Keratinocyte (primary cell): ENCODE measurements at regions not wholly inside any gene's neighbourhood (a gene's known extent, or its start where the extent isn't known, plus 50 kb on each side); places are given as distances from the start of the nearest gene placed in this dataset.

Experiments
- DNase-seq: peaks from one replicate; pipeline ENCODE4 v3.0.0-alpha.2; 2011; ENCODE audit warnings: low read depth, missing footprints, low spot score
- FAIRE-seq: peaks from 2 replicates; lab custom pipeline; 2011; peaks lifted over from hg19 to GRCh38; lab: Jason Lieb, UNC
- H2AFZ ChIP-seq: 2 replicates; pipeline ENCODE4 v1.6.0; 2012; ENCODE audit warnings: low read length, control low read depth, inconsistent platforms; ENCODE audit not compliant: control insufficient read depth
- H3K27ac ChIP-seq: 2 replicates; pipeline ENCODE4 v1.5.1; 2011; ENCODE audit warnings: low read length; ENCODE audit not compliant: control insufficient read depth, insufficient read depth
- H3K27me3 ChIP-seq: 3 replicates; pipeline ENCODE4 v1.6.0; 2011; ENCODE audit warnings: low read length; ENCODE audit not compliant: control insufficient read depth, insufficient read depth; ENCODE audit errors: extremely low read depth
- H3K36me3 ChIP-seq, 2 experiments: 2 replicates in 1 of 2; 3 replicates in 1 of 2; pipeline ENCODE4 v1.5.1; 2011; ENCODE audit warnings: low read length in 2 of 2, mild to moderate bottlenecking in 1 of 2; ENCODE audit not compliant: control insufficient read depth in 2 of 2, insufficient read depth in 2 of 2; ENCODE audit errors: extremely low read depth in 1 of 2
- H3K4me1 ChIP-seq: 3 replicates; pipeline ENCODE4 v1.5.1; 2011; ENCODE audit warnings: low read length; ENCODE audit not compliant: control insufficient read depth, insufficient read depth; ENCODE audit errors: extremely low read depth
- H3K4me2 ChIP-seq: 3 replicates; pipeline ENCODE4 v1.6.0; 2011; ENCODE audit warnings: low read depth, low read length; ENCODE audit not compliant: control insufficient read depth, insufficient read depth; ENCODE audit errors: extremely low read depth
- H3K4me3 ChIP-seq, 3 experiments: fragments of 200-600 bp in 1 of 3; sonication (generic) in 1 of 3; 2 replicates in 2 of 3; 3 replicates in 1 of 3; pipeline ENCODE4 v1.5.1; 2011 to 2016; ENCODE audit warnings: low read length in 3 of 3, mild to moderate bottlenecking in 3 of 3, control low read depth in 2 of 3, inconsistent platforms in 1 of 3, low read depth in 1 of 3, mixed read lengths in 1 of 3, mixed run types in 1 of 3, moderate library complexity in 1 of 3; ENCODE audit not compliant: control insufficient read depth in 2 of 3, insufficient read depth in 2 of 3; ENCODE audit errors: extremely low read depth in 1 of 3
- H3K79me2 ChIP-seq: 2 replicates; pipeline ENCODE4 v1.6.0; 2012; ENCODE audit warnings: low read length; ENCODE audit not compliant: control insufficient read depth, insufficient read depth
- H3K9ac ChIP-seq: 3 replicates; pipeline ENCODE4 v1.6.0; 2011; ENCODE audit warnings: low read length; ENCODE audit not compliant: control insufficient read depth, insufficient read depth; ENCODE audit errors: extremely low read depth
- H3K9me1 ChIP-seq: 3 replicates; pipeline ENCODE4 v1.6.0; 2011; ENCODE audit warnings: low read length; ENCODE audit not compliant: control insufficient read depth, insufficient read depth; ENCODE audit errors: extremely low read depth
- H3K9me3 ChIP-seq: 2 replicates; pipeline ENCODE4 v1.5.1; 2012; ENCODE audit warnings: low read depth, low read length; ENCODE audit not compliant: control insufficient read depth
- H4K20me1 ChIP-seq: 3 replicates; pipeline ENCODE4 v1.6.0; 2011; ENCODE audit warnings: low read length; ENCODE audit not compliant: control insufficient read depth, insufficient read depth; ENCODE audit errors: extremely low read depth
- CTCF ChIP-seq, 3 experiments: IDR thresholded peaks in 1 of 3; conservative IDR thresholded peaks in 1 of 3; optimal IDR thresholded peaks in 1 of 3; 2 replicates in 2 of 3; 3 replicates in 1 of 3; pipeline versions ENCODE3 to v1.5.1; 2011; ENCODE audit warnings: low read length in 3 of 3, mild to moderate bottlenecking in 3 of 3, moderate library complexity in 2 of 3, control low read depth in 1 of 3, inconsistent platforms in 1 of 3; ENCODE audit not compliant: insufficient read depth in 2 of 3; ENCODE audit errors: extremely low read depth in 1 of 3
- EZH2 ChIP-seq: IDR thresholded peaks from one replicate; pipeline ENCODE4 v1.6.1; 2012; ENCODE audit warnings: inconsistent platforms, mild to moderate bottlenecking, low read length, moderate library complexity
- dilution Hi-C: fragments of 300-500 bp; cut with MboI; formaldehyde crosslinking; loops from one replicate; pipeline ENCODE4 v1.7.0; 2020; ENCODE audit warnings: low sequenced_read_pairs; ENCODE audit not compliant: extremely low pct_ligation_motif_present

- Histone ChIP-seq H3K79me2 (no peaks in the 10 kb centered on the region), H3K4me1 (no peaks in the 10 kb centered on the region), H4K20me1 (no peaks in the 10 kb centered on the region), H3K9me3 (no peaks in the 10 kb centered on the region), H2AFZ (no peak overlapping the region), H3K36me3 (no peaks in the 10 kb centered on the region), H3K27me3 (no peaks in the 10 kb centered on the region), H3K4me2 (no peak overlapping the region), H3K9me1 (no peaks in the 10 kb centered on the region), H3K27ac (no peak overlapping the region), H3K4me3 (no peak overlapping the region), H3K9ac (no peak overlapping the region)
- FAIRE-seq (no peak), DNase-seq (no peak)
- dilution Hi-C loops = no loop called here
- TF ChIP-seq CTCF (optimal IDR thresholded peaks at IDR 0.05 in 1 of 3, IDR thresholded peaks at IDR 0.05 in 1 of 3, conservative IDR thresholded peaks at IDR 0.05 in 1 of 3; ENCODE audit: extremely low read depth in 1 of 3, insufficient read depth in 2 of 3, low read length in 3 of 3) (no peak), EZH2 (no peak)
These were observed 179.2 kb downstream of the NHLRC3 start for GRCh38 chr13:39217471-39217870.

GRCh38 chr13:39224671-39225240, 186.5 kb downstream of the NHLRC3 start:
- Histone ChIP-seq H3K27me3 (no peaks in the 10 kb centered on the region), H3K9ac (no peak overlapping the region), H2AFZ (no peak overlapping the region), H3K4me1 (no peaks in the 10 kb centered on the region), H3K27ac (no peak overlapping the region), H3K4me2 (no peak overlapping the region), H3K79me2 (no peaks in the 10 kb centered on the region), H3K9me1 (no peaks in the 10 kb centered on the region), H4K20me1 (no peaks in the 10 kb centered on the region), H3K36me3 (no peaks in the 10 kb centered on the region), H3K9me3 (no peaks in the 10 kb centered on the region), H3K4me3 (no peak overlapping the region)
- DNase-seq = no peak
- TF ChIP-seq EZH2 (no peak), CTCF (optimal IDR thresholded peaks at IDR 0.05 in 1 of 3, IDR thresholded peaks at IDR 0.05 in 1 of 3, conservative IDR thresholded peaks at IDR 0.05 in 1 of 3; ENCODE audit: extremely low read depth in 1 of 3, insufficient read depth in 2 of 3, low read length in 3 of 3) (no peak)
- dilution Hi-C loops = no loop called here
- no peak for FAIRE-seq
